GM10248 (cell line): ENCODE measurements at regions not wholly inside any gene's neighbourhood (a gene's known extent, or its start where the extent isn't known, plus 50 kb on each side); places are given as distances from the start of the nearest gene placed in this dataset.
"Not testable (repeated sequence)": the region's sequence is repeated elsewhere in the genome, so short reads cannot be mapped to it uniquely, and the experiment has no call there.

Source experiments
- CTCF ChIA-PET: fragments of 300-600 bp; sonication (Branson Sonifier 250); formaldehyde crosslinking; extraction: SDS; loops from one replicate; lab custom pipeline; 2021; ENCODE audit warnings: antibody characterized with exemption; lab: Yijun Ruan, JAX
- POLR2A ChIA-PET: fragments of 350-650 bp; sonication (Branson Sonifier 250); formaldehyde crosslinking; extraction: SDS; loops from one replicate; lab custom pipeline; 2020; ENCODE audit warnings: antibody characterized with exemption; lab: Yijun Ruan, JAX
- DNase-seq: peaks from one replicate; pipeline ENCODE4 v3.0.0; 2012; ENCODE audit errors: extremely low spot score
- CTCF ChIP-seq: IDR thresholded peaks from 2 replicates; pipeline ENCODE4 v1.5.1; 2012; ENCODE audit warnings: mild to moderate bottlenecking, low read depth; ENCODE audit errors: extremely low read depth, missing control alignments, control extremely low read depth

DNA sequence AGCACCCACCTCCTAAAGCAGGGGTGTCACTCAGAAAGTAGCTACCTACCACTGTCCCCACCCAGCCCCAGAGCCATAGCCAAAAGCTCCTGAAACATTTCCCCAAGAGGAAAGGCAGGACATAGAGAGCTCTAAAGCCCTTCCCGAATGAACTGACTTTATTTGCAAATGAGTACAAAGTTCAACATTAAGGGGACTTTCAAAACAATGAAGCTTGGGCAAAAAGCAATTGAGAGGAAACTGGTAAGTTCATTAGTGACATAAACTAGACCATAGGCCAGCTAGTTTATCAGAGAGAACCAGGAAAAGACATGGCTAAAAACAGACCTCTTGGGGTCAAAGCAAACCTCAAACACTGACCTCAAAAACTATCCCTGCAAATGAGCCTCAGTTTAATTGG is 72.7 kb downstream of the IGLL5 start:
- ChIA-PET CTCF (interaction anchor here (0.7 to 9.7 kb wide), 26 partner anchors 8 to 428 kb away, joined by 3 to 390 read pairs (median 4); partner anchors contain the start of genes GNAZ, IGLL5 and RSPH14), POLR2A (no interaction called here)
- no peak for TF ChIP-seq CTCF
- DNase-seq, result no peak

GRCh38 chr22:22961574-22961973 is 74.0 kb downstream of the IGLL5 start:
- no peak for TF ChIP-seq CTCF
- POLR2A ChIA-PET, result no interaction called here
- CTCF ChIA-PET, result interaction anchor here (5.8 to 9.7 kb wide), 4 partner anchors 110 to 321 kb away, joined by 53 to 390 read pairs (median 174); partner anchors contain the start of gene RSPH14
- no peak for DNase-seq

- TF ChIP-seq CTCF, result no peak
- POLR2A ChIA-PET, result no interaction called here
- CTCF ChIA-PET, result interaction anchor here (1.4 kb wide), 1 partner anchor 8 kb away, joined by 4 read pairs; no protein-coding TSS in a partner anchor
- DNase-seq, result no peak
Measured at GRCh38 chr22:22968366-22968765, 80.8 kb downstream of the IGLL5 start.

- DNase-seq, POLR2A ChIA-PET: not testable (repeated sequence)
- CTCF ChIA-PET, result interaction anchor here (1.0 kb wide), 1 partner anchor 13 kb away, joined by 5 read pairs; no protein-coding TSS in a partner anchor
Measured at GRCh38 chr22:22972605-22973004, 85.0 kb downstream of the IGLL5 start.

DNA sequence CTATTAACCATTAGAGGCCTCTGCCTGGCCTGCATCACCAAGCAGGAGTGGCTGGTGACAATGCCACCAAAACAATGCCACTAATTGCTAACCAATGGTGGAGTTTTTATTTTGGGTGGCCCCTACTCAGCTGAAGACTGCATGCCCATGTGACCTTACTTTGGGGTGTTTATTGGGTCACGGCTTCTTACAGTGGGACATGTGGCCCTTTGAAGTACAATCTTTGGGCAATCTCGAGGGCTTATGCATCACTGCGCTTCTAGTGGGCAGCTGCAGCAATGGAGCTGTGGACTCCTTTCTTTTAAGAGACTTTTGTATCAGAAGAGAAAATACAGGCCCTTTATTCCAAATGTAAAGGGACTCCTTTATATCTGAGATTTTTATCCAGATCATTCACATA is 85.7 kb downstream of the IGLL5 start:
- POLR2A ChIA-PET, result no interaction called here
- DNase-seq, result no peak
- CTCF ChIA-PET, result interaction anchor here (1.0 to 1.4 kb wide), 2 partner anchors 14 to 141 kb away, joined by 4 to 5 read pairs; no protein-coding TSS in a partner anchor
- no peak for TF ChIP-seq CTCF

GRCh38 chr22:22974156-22974555 is 86.5 kb downstream of the IGLL5 start:
- no peak for DNase-seq
- CTCF ChIA-PET, result interaction anchor here (0.8 to 3.2 kb wide), 10 partner anchors 8 to 510 kb away, joined by 3 to 12 read pairs (median 4); no protein-coding TSS in a partner anchor
- POLR2A ChIA-PET, result no interaction called here
- TF ChIP-seq CTCF, result no peak

DNA sequence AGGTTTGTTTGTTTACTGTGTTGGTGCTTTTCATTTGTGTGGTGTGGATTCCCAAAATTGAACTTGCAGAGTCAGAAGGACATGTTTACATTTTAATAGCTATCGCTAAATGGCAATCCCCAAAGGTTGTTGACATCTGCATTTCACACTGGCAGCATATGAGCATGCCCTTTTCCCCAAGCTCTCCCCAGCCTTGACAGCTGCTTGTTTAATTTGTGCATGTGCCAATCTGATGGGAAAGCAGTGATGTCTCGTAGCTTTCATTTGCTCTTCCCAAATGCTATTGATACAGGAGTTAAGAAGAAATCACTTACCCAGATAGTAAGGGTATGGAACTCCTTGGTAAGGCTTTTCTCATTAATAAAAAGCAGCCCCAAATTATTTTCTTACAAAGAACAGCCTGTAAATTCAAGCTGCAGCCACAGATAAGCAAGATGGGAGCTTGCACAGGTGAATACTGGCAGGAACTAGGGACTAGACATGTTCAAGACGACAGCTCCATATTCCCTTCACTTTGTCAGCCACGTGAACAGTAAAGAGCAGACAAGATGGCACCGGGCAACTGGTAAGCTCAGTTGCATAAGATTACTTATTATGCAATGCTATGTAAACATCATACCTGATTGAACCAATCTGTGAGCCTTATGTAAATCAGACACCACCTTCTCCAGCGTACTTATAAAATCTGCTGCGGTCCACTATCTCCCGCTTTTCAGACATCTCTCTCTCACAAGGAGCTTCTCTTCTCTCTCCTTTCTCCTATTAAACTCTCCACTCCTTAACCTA is 87.4 kb downstream of the IGLL5 start:
- CTCF ChIA-PET, result interaction anchor here (0.7 to 3.2 kb wide), 14 partner anchors 9 to 511 kb away, joined by 3 to 12 read pairs (median 4); no protein-coding TSS in a partner anchor
- POLR2A ChIA-PET, result no interaction called here
- no peak for TF ChIP-seq CTCF
- no peak for DNase-seq
